HG02763 (cell line): ENCODE measurements at regions not wholly inside any gene's neighbourhood (a gene's known extent, or its start where the extent isn't known, plus 50 kb on each side); places are given as distances from the start of the nearest gene placed in this dataset.
"Not testable (repeated sequence)": the region's sequence is repeated elsewhere in the genome, so short reads cannot be mapped to it uniquely, and the experiment has no call there.

ENCODE experiments used
- ATAC-seq: cut with Tn5 transposase; IDR thresholded peaks from one replicate; pipeline ENCODE4 v1.9.1; 2021; ENCODE audit warnings: mild to moderate bottlenecking, moderate library complexity; ENCODE audit not compliant: unreplicated experiment

GRCh38 chr7:41579961-41580935 is 122.6 kb downstream of the INHBA start:
- ATAC-seq, result no peak

GRCh38 chr7:41578700-41579099 is 124.2 kb downstream of the INHBA start:
- ATAC-seq, result no peak

- ATAC-seq, result no peak
These were observed 126.7 kb downstream of the INHBA start for GRCh38 chr7:41576166-41576565.

GRCh38 chr7:41574377-41574776 is 128.5 kb downstream of the INHBA start:
- ATAC-seq, result no peak

- no peak for ATAC-seq
These were observed 129.0 kb downstream of the INHBA start for GRCh38 chr7:41573862-41574261.

- ATAC-seq, result no peak
These were observed 129.4 kb downstream of the INHBA start for GRCh38 chr7:41573443-41573842.

- no peak for ATAC-seq
These were observed 129.9 kb downstream of the INHBA start for GRCh38 chr7:41573015-41573414.

- no peak for ATAC-seq
These were observed 131.3 kb downstream of the INHBA start for GRCh38 chr7:41571573-41571972.

- ATAC-seq, result no peak
These were observed 132.1 kb downstream of the INHBA start for GRCh38 chr7:41570766-41571165.

GRCh38 chr7:41568135-41568534 is 134.8 kb downstream of the INHBA start:
- no peak for ATAC-seq

GRCh38 chr7:41567731-41568114 is 135.2 kb downstream of the INHBA start:
- no peak for ATAC-seq

- no peak for ATAC-seq
These were observed 135.7 kb downstream of the INHBA start for GRCh38 chr7:41567031-41567730.

- ATAC-seq, result no peak
These were observed 136.3 kb downstream of the INHBA start for GRCh38 chr7:41566581-41566980.

- no peak for ATAC-seq
These were observed 137.2 kb downstream of the INHBA start for GRCh38 chr7:41565655-41566054.

GRCh38 chr7:41559426-41559825 is 143.5 kb downstream of the INHBA start:
- ATAC-seq, result no peak

GRCh38 chr7:41554481-41554880 is 148.4 kb downstream of the INHBA start:
- no peak for ATAC-seq

- ATAC-seq, result not testable (repeated sequence)
These were observed 152.8 kb downstream of the INHBA start for GRCh38 chr7:41550046-41550445.

- no peak for ATAC-seq
These were observed 158.6 kb downstream of the INHBA start for GRCh38 chr7:41544241-41544640.

GRCh38 chr7:41540601-41541000 is 162.3 kb downstream of the INHBA start:
- no peak for ATAC-seq

GRCh38 chr7:41538810-41539724 is 163.8 kb downstream of the INHBA start:
- ATAC-seq, result no peak
